SK-N-SH treated with all-trans-retinoic acid at 6 μM for 48 hours (cell line): ENCODE measurements at regions not wholly inside any gene's neighbourhood (a gene's known extent, or its start where the extent isn't known, plus 50 kb on each side); places are given as distances from the start of the nearest gene placed in this dataset.

ENCODE experiments used
- ATAC-seq: fragments of 200-7000 bp; cut with Tn5 transposase; 3 replicates; pipeline ENCODE4 v1.9.1; 2020; ENCODE audit warnings: mild to moderate bottlenecking, moderate library complexity
- ARNTL ChIP-seq: fragments of 450-650 bp; formaldehyde crosslinking; IDR thresholded peaks from 2 replicates; pipeline ENCODE4 v1.5.0; 2020; ENCODE audit warnings: low read depth, mild to moderate bottlenecking, moderate library complexity, borderline replicate concordance
- BACH2 ChIP-seq: fragments of 250-450 bp; sonication (Bioruptor Pico); IDR thresholded peaks from 2 replicates; pipeline ENCODE4 v1.9.0; 2021; ENCODE audit warnings: mild to moderate bottlenecking, borderline replicate concordance
- CSDC2 ChIP-seq: fragments of 250-450 bp; sonication (Bioruptor Pico); IDR thresholded peaks from 2 replicates; pipeline ENCODE4 v1.5.0; 2020; ENCODE audit warnings: mild to moderate bottlenecking, moderate library complexity
- CSRNP3 ChIP-seq: fragments of 250-450 bp; sonication (Bioruptor Pico); IDR thresholded peaks from 2 replicates; pipeline ENCODE4 v1.5.1; 2021; ENCODE audit warnings: mild to moderate bottlenecking, moderate library complexity
- ESRRG ChIP-seq: fragments of 250-450 bp; sonication (Bioruptor Pico); IDR thresholded peaks from 2 replicates; pipeline ENCODE4 v1.6.1; 2021; ENCODE audit warnings: mild to moderate bottlenecking
- GLIS3 ChIP-seq: fragments of 250-450 bp; sonication (Bioruptor Pico); IDR thresholded peaks from 2 replicates; pipeline ENCODE4 v1.5.0; 2020; ENCODE audit warnings: mild to moderate bottlenecking, moderate library complexity
- ISL1 ChIP-seq: fragments of 250-450 bp; sonication (Bioruptor Pico); IDR thresholded peaks from 2 replicates; pipeline ENCODE4 v2.1.2; 2022; ENCODE audit warnings: mild to moderate bottlenecking, moderate library complexity
- OSR1 ChIP-seq: fragments of 250-450 bp; sonication (Bioruptor Pico); IDR thresholded peaks from 2 replicates; pipeline ENCODE4 v1.8.0; 2022; ENCODE audit warnings: moderate library complexity, mild to moderate bottlenecking, inconsistent platforms
- PATZ1 ChIP-seq: fragments of 250-450 bp; sonication (Bioruptor Pico); IDR thresholded peaks from 2 replicates; pipeline ENCODE4 v1.8.0; 2020; ENCODE audit warnings: mild to moderate bottlenecking, moderate library complexity, borderline replicate concordance
- POU6F1 ChIP-seq: fragments of 250-450 bp; sonication (Bioruptor Pico); IDR thresholded peaks from 2 replicates; pipeline ENCODE4 v1.8.0; 2021; ENCODE audit warnings: low read depth, mild to moderate bottlenecking, moderate library complexity, borderline replicate concordance
- PPARA ChIP-seq: fragments of 250-450 bp; sonication (Bioruptor Pico); IDR thresholded peaks from 2 replicates; pipeline ENCODE4 v1.5.0; 2020; ENCODE audit warnings: mild to moderate bottlenecking, borderline replicate concordance
- RARB ChIP-seq: fragments of 250-450 bp; sonication (Bioruptor Pico); IDR thresholded peaks from 2 replicates; pipeline ENCODE4 v1.8.0; 2021; ENCODE audit warnings: mild to moderate bottlenecking, moderate library complexity
- TCF4 ChIP-seq: fragments of 250-450 bp; sonication (Bioruptor Pico); IDR thresholded peaks from 2 replicates; pipeline ENCODE4 v1.8.0; 2021; ENCODE audit warnings: mild to moderate bottlenecking, moderate library complexity, borderline replicate concordance
- TOX ChIP-seq: fragments of 250-450 bp; sonication (Bioruptor Pico); IDR thresholded peaks from 2 replicates; pipeline ENCODE4 v1.8.0; 2021; ENCODE audit warnings: mild to moderate bottlenecking, moderate library complexity, borderline replicate concordance
- TSHZ2 ChIP-seq: fragments of 250-450 bp; sonication (Bioruptor Pico); IDR thresholded peaks from 2 replicates; pipeline ENCODE4 v1.5.0; 2020; ENCODE audit warnings: mild to moderate bottlenecking, moderate library complexity
- ZFP3 ChIP-seq: fragments of 250-450 bp; sonication (Bioruptor Pico); IDR thresholded peaks from 2 replicates; pipeline ENCODE4 v1.5.0; 2020; ENCODE audit warnings: mild to moderate bottlenecking, moderate library complexity
- ZFP30 ChIP-seq: fragments of 450-650 bp; formaldehyde crosslinking; IDR thresholded peaks from 2 replicates; pipeline ENCODE4 v1.5.0; 2022; ENCODE audit warnings: mild to moderate bottlenecking, moderate library complexity
- ZNF565 ChIP-seq: fragments of 450-650 bp; formaldehyde crosslinking; conservative IDR thresholded peaks from 2 replicates; pipeline ENCODE4 v1.5.0; 2020; ENCODE audit warnings: low read depth, mild to moderate bottlenecking, moderate library complexity
- ZNF70 ChIP-seq: fragments of 450-650 bp; formaldehyde crosslinking; IDR thresholded peaks from 2 replicates; pipeline ENCODE4 v1.5.0; 2020; ENCODE audit warnings: mild to moderate bottlenecking, moderate library complexity
- ZNF8 ChIP-seq: fragments of 450-650 bp; formaldehyde crosslinking; IDR thresholded peaks from 2 replicates; pipeline ENCODE4 v1.5.0; 2020; ENCODE audit warnings: mild to moderate bottlenecking, moderate library complexity

- no peak for TF ChIP-seq BACH2
Measured at GRCh38 chr4:108270466-108271450, 102.0 kb upstream of the LEF1 start.

GRCh38 chr4:108264693-108265092, 96.0 kb upstream of the LEF1 start:
- TF ChIP-seq PATZ1 (no peak), BACH2 (no peak), ZNF70 (CRISPR knock-in tag) (no peak), OSR1 (CRISPR knock-in tag) (no peak)
- ATAC-seq: no peak

More at GRCh38 chr4:108270466-108271450, 102.0 kb upstream of the LEF1 start:
- no peak for ATAC-seq

GRCh38 chr4:108263057-108263456, 94.3 kb upstream of the LEF1 start:
- no peak for ATAC-seq
- no peak for TF ChIP-seq TOX (CRISPR knock-in tag)
- no peak for TF ChIP-seq ZFP3
- no peak for TF ChIP-seq PPARA (CRISPR knock-in tag)
- no peak for TF ChIP-seq ZFP30 (CRISPR knock-in tag)
- TF ChIP-seq BACH2: no peak
- TF ChIP-seq TCF4 (CRISPR knock-in tag): no peak
- TF ChIP-seq, all 23 proteins: peak for 0

- no peak for TF ChIP-seq CSRNP3
- no peak for TF ChIP-seq RARB
- TF ChIP-seq PPARA (CRISPR knock-in tag): no peak
- no peak for TF ChIP-seq ARNTL (CRISPR knock-in tag)
Measured at GRCh38 chr4:108261026-108261425, 92.3 kb upstream of the LEF1 start.

GRCh38 chr4:108256538-108256937, 87.8 kb upstream of the LEF1 start:
- TF ChIP-seq ISL1 (CRISPR knock-in tag) (no peak), ARNTL (CRISPR knock-in tag) (no peak), ZNF8 (no peak), TCF4 (CRISPR knock-in tag) (no peak), CSDC2 (CRISPR knock-in tag) (no peak), ESRRG (CRISPR knock-in tag) (no peak), ZNF565 (CRISPR knock-in tag) (no peak), CSRNP3 (no peak), BACH2 (no peak), PATZ1 (no peak), POU6F1 (no peak), TSHZ2 (no peak), PPARA (CRISPR knock-in tag) (no peak), OSR1 (CRISPR knock-in tag) (no peak), RARB (no peak), ZFP30 (CRISPR knock-in tag) (no peak), ZNF70 (CRISPR knock-in tag) (no peak), GLIS3 (CRISPR knock-in tag) (no peak)
- ATAC-seq: no peak

More at GRCh38 chr4:108261026-108261425, 92.3 kb upstream of the LEF1 start:
- ATAC-seq: no peak
